Left cardiac atrium (tissue), 4 donors: ENCODE measurements at regions not wholly inside any gene's neighbourhood (a gene's known extent, or its start where the extent isn't known, plus 50 kb on each side); places are given as distances from the start of the nearest gene placed in this dataset.

Source experiments
- ATAC-seq, 2 donors: fragments of 200-7000 bp; cut with Tn5 transposase; one replicate each; pipeline ENCODE4 v1.9.1; 2020; ENCODE audit warnings: mild to moderate bottlenecking in 2 of 2, moderate library complexity in 2 of 2
- DNase-seq: peaks from one replicate; pipeline ENCODE4 v3.0.0-alpha.2; 2020
- intact Hi-C, 2 donors: fragments of 100-400 bp; cut with DNase I; formaldehyde crosslinking; loops; one replicate each; pipeline versions ENCODE4 v1.14.1 to v1.15.1; 2022 to 2023
- donor health status: DM: no; HTN: yes; CAD: no.
- donor health status: DM: no; HTN: yes; CAD: no; lungs with severe emphysema.
- donor health status: DM: yes; HTN: yes; CAD: no.
- donor health status: Dilated cardiomyopathy.

DNA sequence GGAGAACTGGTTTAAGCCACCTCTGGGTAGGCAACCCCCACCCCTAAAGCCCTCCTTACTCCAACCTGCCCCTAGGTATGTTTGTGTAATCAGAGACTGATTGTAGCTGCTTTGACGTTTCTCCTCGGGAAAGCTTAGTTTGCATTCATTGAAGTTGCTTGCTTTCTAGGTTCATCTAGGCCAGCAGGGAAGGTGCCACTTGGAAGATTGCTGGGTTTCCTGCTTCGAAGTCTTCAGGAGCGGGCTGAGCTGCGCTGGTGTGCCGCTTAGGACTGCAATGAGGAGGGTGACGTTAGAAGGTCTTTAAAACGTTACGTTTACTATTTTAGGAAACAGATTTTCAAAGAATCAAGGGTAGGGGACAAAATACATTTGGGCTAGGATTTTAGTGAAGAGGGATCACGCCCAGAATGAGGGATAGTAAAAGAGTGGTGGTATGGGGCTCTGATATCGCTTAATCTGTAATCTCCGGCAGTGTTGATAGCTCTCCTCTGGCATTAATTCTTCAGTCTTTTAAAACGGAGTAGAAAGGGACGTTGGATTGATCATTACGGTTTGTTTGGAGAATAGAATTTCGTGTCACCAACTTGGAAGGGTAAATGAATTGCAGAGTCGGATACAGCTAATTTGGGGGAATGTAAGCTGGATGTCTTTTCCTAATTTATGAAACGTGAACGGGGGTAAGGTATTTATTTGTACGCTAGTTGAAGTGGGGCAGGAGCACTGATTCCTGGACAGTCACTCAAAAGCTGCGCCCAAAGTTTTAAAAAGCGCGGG is 92.6 kb upstream of the PRDM1 start:
- no peak for DNase-seq
- intact Hi-C loops = loop anchor here in 1 of 2 donors (5.0 kb wide), 1 partner anchor 506 kb away; no protein-coding TSS in a partner anchor
- ATAC-seq = no peak

GRCh38 chr6:105992315-105992961 is 93.7 kb upstream of the PRDM1 start:
- intact Hi-C loops = loop anchor here in 1 of 2 donors (5.0 kb wide), 1 partner anchor 505 kb away; no protein-coding TSS in a partner anchor
- DNase-seq (peak; percentile 80), ATAC-seq (peak; percentile 92 to 97)

DNA sequence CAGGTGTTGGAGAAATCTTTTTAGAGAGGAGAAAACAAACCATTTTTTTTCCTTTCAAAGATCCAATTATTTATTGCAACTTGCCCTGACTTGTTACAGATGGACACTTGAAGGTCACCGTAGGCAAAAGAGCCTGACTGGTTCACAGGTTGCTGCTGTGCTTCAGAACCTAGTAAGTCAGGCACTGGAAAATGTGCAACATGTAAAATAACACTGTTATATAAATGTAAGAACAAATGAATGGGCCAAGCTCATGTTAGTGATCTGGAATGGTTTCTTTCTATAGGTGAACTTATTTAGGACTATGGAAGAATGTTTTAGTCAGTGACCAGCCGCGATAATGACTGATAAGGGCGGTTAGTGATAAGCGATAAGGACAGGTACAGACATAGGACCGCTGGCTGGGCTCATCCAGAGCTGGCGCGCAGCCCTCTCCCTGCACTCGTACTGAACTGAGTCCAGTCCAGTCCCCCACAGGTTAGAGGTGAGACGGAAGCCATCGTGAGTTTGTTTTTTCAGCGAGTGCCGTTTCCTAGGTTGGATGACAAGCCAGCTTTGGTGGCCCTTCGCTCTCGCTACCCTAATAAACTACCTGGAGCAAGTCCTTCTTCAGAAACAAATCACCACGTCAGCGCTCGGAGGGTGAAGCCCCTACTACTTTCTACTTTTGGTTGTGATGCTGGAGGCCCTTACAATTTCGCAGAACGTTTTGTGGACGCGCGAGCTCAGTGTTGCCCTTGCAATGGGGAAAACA is 94.4 kb upstream of the PRDM1 start:
- DNase-seq = no peak
- intact Hi-C loops = loop anchor here in 1 of 2 donors (5.0 kb wide), 1 partner anchor 504 kb away; no protein-coding TSS in a partner anchor
- no peak for ATAC-seq

- intact Hi-C loops = loop anchor here in 1 of 2 donors (5.0 kb wide), 1 partner anchor 503 kb away; no protein-coding TSS in a partner anchor
- ATAC-seq (no peak), DNase-seq (no peak)
Measured at GRCh38 chr6:105990151-105990550, 96.0 kb upstream of the PRDM1 start.

GRCh38 chr6:105988812-105989577 is 97.1 kb upstream of the PRDM1 start:
- intact Hi-C loops = no loop called here
- ATAC-seq (no peak), DNase-seq (no peak)

GRCh38 chr6:105988321-105988720 is 97.8 kb upstream of the PRDM1 start:
- no peak for DNase-seq
- ATAC-seq = no peak
- intact Hi-C loops = no loop called here

DNA sequence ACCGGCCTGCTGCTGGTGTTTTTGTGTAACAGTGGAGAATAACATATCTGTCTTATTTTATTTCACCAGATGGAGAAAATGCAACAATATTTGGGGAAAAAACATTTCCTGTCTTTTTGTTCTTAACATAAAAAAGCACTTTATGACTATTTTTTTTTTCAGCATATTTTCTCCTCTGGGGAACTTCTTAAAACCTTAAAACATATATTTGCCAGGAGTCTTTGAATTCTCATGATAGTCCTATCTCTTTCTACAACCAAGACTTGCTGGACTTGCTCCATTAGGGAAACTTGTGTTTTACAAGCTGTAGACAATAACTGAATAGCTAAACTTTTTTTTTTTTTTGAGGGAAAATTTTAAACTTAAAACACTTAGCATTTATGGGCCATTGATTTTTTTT is 98.6 kb upstream of the PRDM1 start:
- intact Hi-C loops = no loop called here
- ATAC-seq (no peak), DNase-seq (no peak)

- ATAC-seq = no peak
- intact Hi-C loops = no loop called here
- DNase-seq = no peak
Measured at GRCh38 chr6:105986998-105987397, 99.1 kb upstream of the PRDM1 start.

DNA sequence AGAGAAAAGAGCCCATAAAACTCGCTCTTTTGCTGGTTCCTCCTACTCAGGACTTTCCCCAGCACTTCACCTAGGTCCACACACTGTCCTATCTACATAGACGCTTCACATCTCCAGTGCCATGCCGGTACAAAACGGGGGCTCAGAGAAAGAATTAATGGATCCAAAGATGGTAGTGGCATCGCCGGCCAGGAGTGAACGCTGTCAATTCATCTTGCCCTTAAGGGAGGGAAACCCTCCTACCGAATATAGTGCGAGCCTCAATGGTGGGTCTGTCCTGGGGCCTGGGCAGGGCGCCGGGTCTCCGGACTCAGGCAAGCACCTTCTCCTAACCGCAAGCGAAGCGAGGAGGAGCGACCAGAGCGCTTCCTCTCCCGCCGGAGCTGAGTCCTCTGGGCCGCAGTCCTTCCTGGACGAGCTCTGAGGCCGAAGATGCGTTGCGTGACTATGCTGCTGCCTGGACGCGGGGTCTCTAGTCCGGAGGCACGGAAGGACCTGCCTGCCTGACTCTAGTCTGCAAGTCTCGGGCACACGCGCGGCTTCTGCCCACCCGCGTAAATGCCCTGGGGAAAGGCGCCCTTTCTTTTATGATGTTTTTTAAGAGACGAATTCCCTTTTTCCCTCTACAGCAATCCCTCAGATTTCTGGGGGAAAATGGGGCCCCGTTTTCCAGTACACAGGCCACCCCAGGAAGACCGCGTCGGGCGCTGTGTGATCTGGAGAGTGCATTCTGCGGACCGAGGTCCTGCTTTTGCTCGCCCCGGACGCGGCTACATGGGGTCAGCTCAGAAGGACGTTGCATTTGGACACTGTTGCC is 100.1 kb upstream of the PRDM1 start:
- ATAC-seq (peak in 1 of 2 donors; percentile 33), DNase-seq (no peak)
- intact Hi-C loops = no loop called here

- DNase-seq (no peak), ATAC-seq (peak in 1 of 2 donors; percentile 49)
- intact Hi-C loops = no loop called here
Measured at GRCh38 chr6:105985098-105985815, 100.9 kb upstream of the PRDM1 start.

GRCh38 chr6:105983763-105984162 is 102.4 kb upstream of the PRDM1 start:
- DNase-seq = no peak
- no peak for ATAC-seq
- intact Hi-C loops = no loop called here

DNA sequence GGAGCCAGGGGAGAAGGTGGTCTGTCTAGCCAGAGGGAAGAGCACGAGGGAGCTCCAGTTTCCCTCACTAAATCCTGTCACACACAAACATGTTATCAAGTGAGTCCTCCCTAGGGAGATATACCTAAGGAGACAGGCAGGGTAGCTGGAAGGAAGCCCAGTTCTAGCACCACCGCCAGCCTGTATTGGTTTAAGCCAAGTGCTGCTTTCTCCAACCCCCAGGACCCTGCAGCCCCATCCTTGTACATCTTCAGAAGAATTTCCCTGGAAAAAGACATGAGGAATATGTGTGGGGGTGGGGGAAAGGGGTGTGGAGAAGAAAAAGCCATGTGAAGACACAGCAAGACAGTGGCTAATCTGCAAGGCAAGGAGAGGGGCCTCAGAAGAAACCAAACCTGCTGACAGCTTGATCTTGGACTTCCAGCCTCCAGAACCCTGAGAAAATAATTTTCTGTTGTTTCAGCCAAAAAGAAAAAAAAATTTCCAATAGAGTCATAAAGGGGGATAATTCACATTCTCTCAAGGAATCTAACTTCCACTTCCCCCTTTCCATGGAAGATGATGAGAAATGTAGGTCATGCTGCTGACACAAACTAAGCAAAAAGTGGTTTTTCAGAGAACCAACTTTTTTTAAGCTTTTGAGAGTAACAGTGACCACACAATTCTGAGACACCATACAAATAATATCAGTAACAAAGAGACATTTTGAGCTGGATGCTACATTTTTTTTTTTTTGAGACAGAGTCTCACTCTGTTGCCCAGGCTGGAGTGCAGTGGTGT is 103.2 kb upstream of the PRDM1 start:
- no peak for DNase-seq
- no peak for ATAC-seq
- intact Hi-C loops = no loop called here

- DNase-seq (no peak), ATAC-seq (no peak)
- intact Hi-C loops = no loop called here
Measured at GRCh38 chr6:105981888-105982358, 104.2 kb upstream of the PRDM1 start.

DNA sequence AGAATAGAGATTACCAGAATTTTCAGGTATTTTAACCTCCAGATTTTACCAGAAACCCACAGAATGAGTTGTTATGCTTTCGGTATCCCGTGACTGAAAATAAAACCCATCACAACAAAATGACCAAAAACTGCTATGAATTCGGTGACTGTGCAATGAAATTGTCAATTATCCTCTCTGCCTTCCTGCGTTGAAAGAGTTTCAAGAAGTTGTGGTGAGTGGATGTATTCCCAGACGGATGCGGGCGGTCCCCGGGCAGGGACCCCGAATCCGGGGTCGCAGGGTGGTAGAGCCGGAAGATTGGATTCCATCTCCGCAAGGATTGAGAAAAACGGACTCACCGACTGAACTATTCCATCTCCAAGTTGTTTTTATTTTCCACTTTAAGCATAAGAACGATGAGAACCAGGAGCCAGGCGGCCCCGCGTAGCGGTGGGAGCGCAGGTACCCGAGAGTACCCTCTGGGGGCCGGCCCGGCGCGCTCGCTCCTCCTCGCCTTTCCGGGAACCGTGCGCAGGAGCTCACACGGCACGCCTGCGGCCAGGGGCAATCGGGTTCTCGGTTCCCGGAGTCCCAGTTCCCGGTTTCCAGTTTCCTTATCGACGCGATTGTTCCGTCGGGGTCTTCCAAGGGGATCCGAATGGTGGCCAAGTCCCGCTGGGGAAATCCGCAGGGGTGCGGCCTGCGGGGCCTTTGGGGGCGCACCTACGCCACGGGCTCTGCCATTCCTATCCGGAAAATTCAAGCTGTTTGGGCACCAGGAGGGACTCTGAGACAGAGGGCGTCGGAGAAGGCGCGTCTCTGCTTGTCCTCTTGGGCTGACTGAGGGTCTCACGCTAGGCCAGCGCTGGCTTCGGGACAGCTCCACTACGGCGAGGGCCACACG is 104.9 kb upstream of the PRDM1 start:
- no peak for DNase-seq
- intact Hi-C loops = no loop called here
- peak in 1 of 2 donors; percentile 47 for ATAC-seq

DNA sequence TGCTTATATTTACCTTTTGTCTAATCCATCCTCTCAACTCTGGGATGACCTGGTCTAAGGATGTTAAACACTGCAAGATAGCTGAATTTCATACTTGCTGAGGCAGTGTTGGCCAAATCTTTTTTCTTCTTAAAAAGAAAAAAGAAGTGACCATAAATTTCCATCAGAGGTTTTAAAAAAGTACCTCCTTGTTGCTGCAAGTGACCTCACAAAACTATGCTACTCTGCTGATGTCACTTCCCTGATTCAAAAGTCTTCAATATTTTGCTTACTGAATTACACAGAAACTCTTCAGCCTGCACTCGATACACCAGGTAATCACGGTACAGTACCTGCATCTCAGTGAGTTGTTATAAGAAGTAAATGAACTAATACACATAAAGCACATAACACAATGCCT is 107.2 kb upstream of the PRDM1 start:
- intact Hi-C loops = no loop called here
- ATAC-seq = no peak
- DNase-seq = no peak

- intact Hi-C loops = no loop called here
- no peak for DNase-seq
- ATAC-seq = no peak
Measured at GRCh38 chr6:105977934-105978504, 108.1 kb upstream of the PRDM1 start.
